K562 (cell line): ENCODE measurements at regions not wholly inside any gene's neighbourhood (a gene's known extent, or its start where the extent isn't known, plus 50 kb on each side); places are given as distances from the start of the nearest gene placed in this dataset.

Experiments used
- CBFB ChIP-seq: sonication (generic); formaldehyde crosslinking; IDR thresholded peaks from 2 replicates; pipeline ENCODE4 v1.4.0; 2020; ENCODE audit warnings: mild to moderate bottlenecking, missing genetic modification reagents
- CLOCK ChIP-seq: fragments of 250-450 bp; sonication (Bioruptor Pico); IDR thresholded peaks from 2 replicates; pipeline ENCODE4 v1.4.0; 2020; ENCODE audit warnings: mild to moderate bottlenecking, moderate library complexity, borderline replicate concordance
- ZBTB40 ChIP-seq, 2 experiments: fragments of 450-650 bp in 1 of 2; sonication (generic) in 1 of 2; formaldehyde crosslinking in 1 of 2; IDR thresholded peaks; 2 replicates each; pipeline versions ENCODE4 v1.7.1 to v1.9.0; 2016 to 2022; ENCODE audit warnings: inconsistent platforms in 1 of 2, mild to moderate bottlenecking in 1 of 2, missing genetic modification reagents in 1 of 2
- ZNF407 ChIP-seq: fragments of 450-650 bp; IDR thresholded peaks from 2 replicates; pipeline ENCODE4 v1.6.1; 2016; ENCODE audit warnings: low read depth
- ZNF589 ChIP-seq: fragments of 200-800 bp; sonication (Bioruptor generic); IDR thresholded peaks from 2 replicates; pipeline ENCODE4 v1.6.1; 2016; ENCODE audit warnings: low read depth, missing genetic modification characterization, missing compliant biosample characterization
- ZNF699 ChIP-seq: fragments of 250-450 bp; sonication (Bioruptor Pico); IDR thresholded peaks from 2 replicates; pipeline ENCODE4 v1.8.0; 2021; ENCODE audit warnings: mild to moderate bottlenecking, moderate library complexity; ENCODE audit not compliant: insufficient replicate concordance

DNA sequence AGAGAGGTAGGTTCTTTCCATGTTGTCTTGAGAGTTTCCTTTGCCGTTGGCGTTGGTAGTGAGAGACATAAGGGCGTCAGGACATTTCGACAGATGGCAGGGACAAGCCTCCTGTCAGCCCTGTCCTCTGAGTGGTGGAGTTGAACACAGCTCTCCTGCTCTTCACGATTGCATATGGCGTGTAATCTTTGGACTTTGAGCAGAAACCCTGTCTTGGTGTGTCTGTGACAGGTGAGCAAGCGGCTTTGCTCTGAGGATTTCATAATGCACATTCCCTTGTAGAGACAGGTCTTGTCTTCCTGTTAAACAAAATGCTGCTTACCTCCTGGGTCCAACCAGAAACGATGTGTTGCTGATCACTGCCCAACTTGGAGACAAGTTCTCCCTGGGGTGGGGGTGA lies 146.5 kb downstream of the NXNL2 start (continued):
- TF ChIP-seq CLOCK (no peak), ZNF589 (CRISPR knock-in tag) (no peak), ZBTB40 (IDR thresholded peaks at IDR 0.05) (no peak), ZBTB40 (CRISPR knock-in tag; IDR thresholded peaks at IDR 0.05) (no peak), ZNF699 (CRISPR knock-in tag) (no peak), ZNF407 (no peak), CBFB (CRISPR knock-in tag) (no peak)
